HepG2 (cell line): ENCODE measurements at regions not wholly inside any gene's neighbourhood (a gene's known extent, or its start where the extent isn't known, plus 50 kb on each side); places are given as distances from the start of the nearest gene placed in this dataset.
A peak's percentile ranks its signal among the peaks of the same experiment; 100 is the strongest.

Experiments used
- FOXA1 ChIP-seq, 2 experiments: fragments of 450-650 bp in 1 of 2; sonication (generic) in 1 of 2; formaldehyde crosslinking in 1 of 2; IDR thresholded peaks; 2 replicates each; pipeline versions ENCODE4 v1.4.0 to v1.6.1; 2016 to 2020; ENCODE audit warnings: missing genetic modification reagents in 1 of 2
- FOXO1 ChIP-seq: sonication (generic); formaldehyde crosslinking; IDR thresholded peaks from 2 replicates; pipeline ENCODE4 v1.4.0; 2020; ENCODE audit warnings: missing genetic modification reagents
- GABPA ChIP-seq, 2 experiments: IDR thresholded peaks; 2 replicates each; pipeline ENCODE4 v1.6.1; 2011 to 2016; ENCODE audit warnings: low read depth in 2 of 2, low read length in 1 of 2, missing biosample characterization in 1 of 2, missing genetic modification characterization in 1 of 2
- GATAD2A ChIP-seq: IDR thresholded peaks from 2 replicates; pipeline ENCODE4 v1.6.1; 2016
- KDM4B ChIP-seq: sonication (generic); formaldehyde crosslinking; IDR thresholded peaks from 2 replicates; pipeline ENCODE4 v1.4.0; 2020; ENCODE audit warnings: missing genetic modification reagents
- KDM5A ChIP-seq: fragments of 200-600 bp; sonication (generic); IDR thresholded peaks from 2 replicates; pipeline ENCODE4 v1.7.0; 2018; ENCODE audit warnings: antibody characterized with exemption, mild to moderate bottlenecking, low read length, borderline replicate concordance
- MIXL1 ChIP-seq: IDR thresholded peaks from 2 replicates; pipeline ENCODE4 v1.6.1; 2016
- ONECUT2 ChIP-seq: sonication (generic); formaldehyde crosslinking; IDR thresholded peaks from 2 replicates; pipeline ENCODE4 v1.4.0; 2020; ENCODE audit warnings: missing genetic modification reagents
- RCOR2 ChIP-seq: IDR thresholded peaks from 2 replicates; pipeline ENCODE4 v1.6.1; 2016; ENCODE audit warnings: missing biosample characterization, missing genetic modification reagents
- RFXANK ChIP-seq: IDR thresholded peaks from 2 replicates; pipeline ENCODE4 v1.6.1; 2016
- SSRP1 ChIP-seq: IDR thresholded peaks from 2 replicates; pipeline ENCODE4 v1.6.1; 2016; ENCODE audit warnings: control low read depth
- ZFP36L1 ChIP-seq: sonication (generic); formaldehyde crosslinking; IDR thresholded peaks from 2 replicates; pipeline ENCODE4 v1.8.0; 2022; ENCODE audit warnings: mild to moderate bottlenecking, missing genetic modification reagents, moderate library complexity
- ZKSCAN5 ChIP-seq: sonication (generic); formaldehyde crosslinking; IDR thresholded peaks from 2 replicates; pipeline ENCODE4 v1.5.1; 2020; ENCODE audit warnings: mild to moderate bottlenecking, missing genetic modification reagents
- TF ChIP-seq, protein P1 (sequence below): sonication (generic); formaldehyde crosslinking; IDR thresholded peaks from 2 replicates; pipeline ENCODE4 v1.5.1; 2020; ENCODE audit warnings: missing genetic modification reagents, mild to moderate bottlenecking, borderline replicate concordance
- TF ChIP-seq, protein P2 (sequence below): sonication (generic); formaldehyde crosslinking; IDR thresholded peaks from 2 replicates; pipeline ENCODE4 v1.4.0; 2020; ENCODE audit warnings: mild to moderate bottlenecking, missing genetic modification reagents
- TF ChIP-seq, protein P3 (sequence below): sonication (generic); formaldehyde crosslinking; IDR thresholded peaks from 2 replicates; pipeline ENCODE4 v1.4.0; 2020; ENCODE audit warnings: missing genetic modification reagents
- TF ChIP-seq, protein P4 (sequence below): sonication (generic); formaldehyde crosslinking; IDR thresholded peaks from 2 replicates; pipeline ENCODE4 v1.8.0; 2022; ENCODE audit warnings: low read depth, missing genetic modification reagents
- TF ChIP-seq, protein P5 (sequence below): IDR thresholded peaks from 2 replicates; pipeline ENCODE4 v1.6.1; 2016
- TF ChIP-seq, protein P6 (sequence below): sonication (generic); formaldehyde crosslinking; IDR thresholded peaks from 2 replicates; pipeline ENCODE4 v1.8.0; 2022; ENCODE audit warnings: mild to moderate bottlenecking, missing genetic modification reagents
- TF ChIP-seq, protein P7 (sequence below): sonication (generic); formaldehyde crosslinking; IDR thresholded peaks from 2 replicates; pipeline ENCODE4 v1.9.0; 2022; ENCODE audit warnings: low read depth, missing genetic modification reagents

DNA sequence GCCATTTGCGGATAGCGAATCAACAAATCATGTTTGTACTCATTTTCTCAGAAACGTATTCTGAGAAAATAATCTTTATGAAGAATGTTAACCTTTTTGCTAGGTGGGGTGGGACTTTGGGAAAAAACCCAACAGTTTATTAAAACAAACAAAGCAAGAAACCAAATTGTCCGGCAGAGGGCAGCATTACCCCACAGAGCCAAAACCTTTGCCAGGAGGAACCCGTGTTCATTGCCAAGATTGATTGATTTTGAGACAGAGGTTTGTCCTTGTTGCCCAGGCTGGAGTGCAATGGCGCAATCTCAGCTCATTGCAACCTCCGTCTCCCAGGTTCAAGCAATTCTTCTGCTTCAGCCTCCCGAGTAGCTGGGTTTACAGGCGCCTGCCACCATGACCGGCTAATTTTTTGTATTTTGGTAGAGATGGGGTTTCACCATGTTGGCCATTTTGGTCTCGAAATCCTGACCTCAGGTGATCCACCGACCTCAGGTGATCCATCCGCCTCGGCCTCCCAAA is 70.8 kb upstream of the RHOU start (continued):
- TF ChIP-seq, protein P1, sequence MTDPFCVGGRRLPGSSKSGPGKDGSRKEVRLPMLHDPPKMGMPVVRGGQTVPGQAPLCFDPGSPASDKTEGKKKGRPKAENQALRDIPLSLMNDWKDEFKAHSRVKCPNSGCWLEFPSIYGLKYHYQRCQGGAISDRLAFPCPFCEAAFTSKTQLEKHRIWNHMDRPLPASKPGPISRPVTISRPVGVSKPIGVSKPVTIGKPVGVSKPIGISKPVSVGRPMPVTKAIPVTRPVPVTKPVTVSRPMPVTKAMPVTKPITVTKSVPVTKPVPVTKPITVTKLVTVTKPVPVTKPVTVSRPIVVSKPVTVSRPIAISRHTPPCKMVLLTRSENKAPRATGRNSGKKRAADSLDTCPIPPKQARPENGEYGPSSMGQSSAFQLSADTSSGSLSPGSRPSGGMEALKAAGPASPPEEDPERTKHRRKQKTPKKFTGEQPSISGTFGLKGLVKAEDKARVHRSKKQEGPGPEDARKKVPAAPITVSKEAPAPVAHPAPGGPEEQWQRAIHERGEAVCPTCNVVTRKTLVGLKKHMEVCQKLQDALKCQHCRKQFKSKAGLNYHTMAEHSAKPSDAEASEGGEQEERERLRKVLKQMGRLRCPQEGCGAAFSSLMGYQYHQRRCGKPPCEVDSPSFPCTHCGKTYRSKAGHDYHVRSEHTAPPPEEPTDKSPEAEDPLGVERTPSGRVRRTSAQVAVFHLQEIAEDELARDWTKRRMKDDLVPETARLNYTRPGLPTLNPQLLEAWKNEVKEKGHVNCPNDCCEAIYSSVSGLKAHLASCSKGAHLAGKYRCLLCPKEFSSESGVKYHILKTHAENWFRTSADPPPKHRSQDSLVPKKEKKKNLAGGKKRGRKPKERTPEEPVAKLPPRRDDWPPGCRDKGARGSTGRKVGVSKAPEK, result peak; percentile 58; the same call in 1 of the 2 replicates
- TF ChIP-seq RFXANK (no peak), SSRP1 (CRISPR knock-in tag) (no peak), ONECUT2 (CRISPR knock-in tag) (peak; percentile 90), KDM5A (0 out of 2 replicates have a peak, but pooled peaks have one; percentile 30), FOXA1 (IDR thresholded peaks at IDR 0.05) (no peak), FOXA1 (CRISPR knock-in tag; IDR thresholded peaks at IDR 0.05) (0 out of 2 replicates have a peak, but pooled peaks have one; percentile 20), FOXO1 (0 out of 2 replicates have a peak, but pooled peaks have one; percentile 36), MIXL1 (CRISPR knock-in tag) (0 out of 2 replicates have a peak, but pooled peaks have one; percentile 42), ZKSCAN5 (CRISPR knock-in tag) (no peak), GABPA (IDR thresholded peaks at IDR 0.05; ENCODE audit: low read depth, low read length) (no peak), GABPA (CRISPR knock-in tag; IDR thresholded peaks at IDR 0.05; ENCODE audit: low read depth) (peak; percentile 24; the same call in 1 of the 2 replicates), GATAD2A (CRISPR knock-in tag) (peak; percentile 73), RCOR2 (CRISPR knock-in tag) (0 out of 2 replicates have a peak, but pooled peaks have one; percentile 18), KDM4B (no peak), ZFP36L1 (no peak)
- TF ChIP-seq, protein P2, sequence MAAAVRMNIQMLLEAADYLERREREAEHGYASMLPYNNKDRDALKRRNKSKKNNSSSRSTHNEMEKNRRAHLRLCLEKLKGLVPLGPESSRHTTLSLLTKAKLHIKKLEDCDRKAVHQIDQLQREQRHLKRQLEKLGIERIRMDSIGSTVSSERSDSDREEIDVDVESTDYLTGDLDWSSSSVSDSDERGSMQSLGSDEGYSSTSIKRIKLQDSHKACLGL (CRISPR knock-in tag), result no peak
- TF ChIP-seq, protein P3, sequence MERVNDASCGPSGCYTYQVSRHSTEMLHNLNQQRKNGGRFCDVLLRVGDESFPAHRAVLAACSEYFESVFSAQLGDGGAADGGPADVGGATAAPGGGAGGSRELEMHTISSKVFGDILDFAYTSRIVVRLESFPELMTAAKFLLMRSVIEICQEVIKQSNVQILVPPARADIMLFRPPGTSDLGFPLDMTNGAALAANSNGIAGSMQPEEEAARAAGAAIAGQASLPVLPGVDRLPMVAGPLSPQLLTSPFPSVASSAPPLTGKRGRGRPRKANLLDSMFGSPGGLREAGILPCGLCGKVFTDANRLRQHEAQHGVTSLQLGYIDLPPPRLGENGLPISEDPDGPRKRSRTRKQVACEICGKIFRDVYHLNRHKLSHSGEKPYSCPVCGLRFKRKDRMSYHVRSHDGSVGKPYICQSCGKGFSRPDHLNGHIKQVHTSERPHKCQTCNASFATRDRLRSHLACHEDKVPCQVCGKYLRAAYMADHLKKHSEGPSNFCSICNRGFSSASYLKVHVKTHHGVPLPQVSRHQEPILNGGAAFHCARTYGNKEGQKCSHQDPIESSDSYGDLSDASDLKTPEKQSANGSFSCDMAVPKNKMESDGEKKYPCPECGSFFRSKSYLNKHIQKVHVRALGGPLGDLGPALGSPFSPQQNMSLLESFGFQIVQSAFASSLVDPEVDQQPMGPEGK (CRISPR knock-in tag), result peak; percentile 15; the same call in 1 of the 2 replicates
- TF ChIP-seq, protein P4, sequence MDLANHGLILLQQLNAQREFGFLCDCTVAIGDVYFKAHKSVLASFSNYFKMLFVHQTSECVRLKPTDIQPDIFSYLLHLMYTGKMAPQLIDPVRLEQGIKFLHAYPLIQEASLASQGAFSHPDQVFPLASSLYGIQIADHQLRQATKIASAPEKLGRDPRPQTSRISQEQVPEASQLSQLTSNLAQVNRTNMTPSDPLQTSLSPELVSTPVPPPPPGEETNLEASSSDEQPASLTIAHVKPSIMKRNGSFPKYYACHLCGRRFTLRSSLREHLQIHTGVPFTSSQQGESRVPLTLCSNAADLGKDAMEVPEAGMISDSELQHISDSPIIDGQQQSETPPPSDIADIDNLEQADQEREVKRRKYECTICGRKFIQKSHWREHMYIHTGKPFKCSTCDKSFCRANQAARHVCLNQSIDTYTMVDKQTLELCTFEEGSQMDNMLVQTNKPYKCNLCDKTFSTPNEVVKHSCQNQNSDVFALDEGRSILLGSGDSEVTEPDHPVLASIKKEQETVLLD (CRISPR knock-in tag), result no peak
- TF ChIP-seq, protein P5, sequence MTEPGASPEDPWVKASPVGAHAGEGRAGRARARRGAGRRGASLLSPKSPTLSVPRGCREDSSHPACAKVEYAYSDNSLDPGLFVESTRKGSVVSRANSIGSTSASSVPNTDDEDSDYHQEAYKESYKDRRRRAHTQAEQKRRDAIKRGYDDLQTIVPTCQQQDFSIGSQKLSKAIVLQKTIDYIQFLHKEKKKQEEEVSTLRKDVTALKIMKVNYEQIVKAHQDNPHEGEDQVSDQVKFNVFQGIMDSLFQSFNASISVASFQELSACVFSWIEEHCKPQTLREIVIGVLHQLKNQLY (CRISPR knock-in tag), result no peak
- TF ChIP-seq, protein P6, sequence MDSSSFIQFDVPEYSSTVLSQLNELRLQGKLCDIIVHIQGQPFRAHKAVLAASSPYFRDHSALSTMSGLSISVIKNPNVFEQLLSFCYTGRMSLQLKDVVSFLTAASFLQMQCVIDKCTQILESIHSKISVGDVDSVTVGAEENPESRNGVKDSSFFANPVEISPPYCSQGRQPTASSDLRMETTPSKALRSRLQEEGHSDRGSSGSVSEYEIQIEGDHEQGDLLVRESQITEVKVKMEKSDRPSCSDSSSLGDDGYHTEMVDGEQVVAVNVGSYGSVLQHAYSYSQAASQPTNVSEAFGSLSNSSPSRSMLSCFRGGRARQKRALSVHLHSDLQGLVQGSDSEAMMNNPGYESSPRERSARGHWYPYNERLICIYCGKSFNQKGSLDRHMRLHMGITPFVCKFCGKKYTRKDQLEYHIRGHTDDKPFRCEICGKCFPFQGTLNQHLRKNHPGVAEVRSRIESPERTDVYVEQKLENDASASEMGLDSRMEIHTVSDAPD, result peak; percentile 42; the same call in 1 of the 2 replicates
- TF ChIP-seq, protein P7, sequence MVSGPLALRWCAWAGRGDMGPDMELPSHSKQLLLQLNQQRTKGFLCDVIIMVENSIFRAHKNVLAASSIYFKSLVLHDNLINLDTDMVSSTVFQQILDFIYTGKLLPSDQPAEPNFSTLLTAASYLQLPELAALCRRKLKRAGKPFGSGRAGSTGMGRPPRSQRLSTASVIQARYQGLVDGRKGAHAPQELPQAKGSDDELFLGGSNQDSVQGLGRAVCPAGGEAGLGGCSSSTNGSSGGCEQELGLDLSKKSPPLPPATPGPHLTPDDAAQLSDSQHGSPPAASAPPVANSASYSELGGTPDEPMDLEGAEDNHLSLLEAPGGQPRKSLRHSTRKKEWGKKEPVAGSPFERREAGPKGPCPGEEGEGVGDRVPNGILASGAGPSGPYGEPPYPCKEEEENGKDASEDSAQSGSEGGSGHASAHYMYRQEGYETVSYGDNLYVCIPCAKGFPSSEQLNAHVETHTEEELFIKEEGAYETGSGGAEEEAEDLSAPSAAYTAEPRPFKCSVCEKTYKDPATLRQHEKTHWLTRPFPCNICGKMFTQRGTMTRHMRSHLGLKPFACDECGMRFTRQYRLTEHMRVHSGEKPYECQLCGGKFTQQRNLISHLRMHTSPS (CRISPR knock-in tag), result 0 out of 2 replicates have a peak, but pooled peaks have one; percentile 56
